Keratinocyte (primary cell): ENCODE measurements at regions not wholly inside any gene's neighbourhood (a gene's known extent, or its start where the extent isn't known, plus 50 kb on each side); places are given as distances from the start of the nearest gene placed in this dataset.

Experiments used
- DNase-seq: peaks from one replicate; pipeline ENCODE4 v3.0.0-alpha.2; 2011; ENCODE audit warnings: low read depth, missing footprints, low spot score
- FAIRE-seq: peaks from 2 replicates; lab custom pipeline; 2011; peaks lifted over from hg19 to GRCh38; lab: Jason Lieb, UNC
- H2AFZ ChIP-seq: 2 replicates; pipeline ENCODE4 v1.6.0; 2012; ENCODE audit warnings: low read length, control low read depth, inconsistent platforms; ENCODE audit not compliant: control insufficient read depth
- H3K27ac ChIP-seq: 2 replicates; pipeline ENCODE4 v1.5.1; 2011; ENCODE audit warnings: low read length; ENCODE audit not compliant: control insufficient read depth, insufficient read depth
- H3K27me3 ChIP-seq: 3 replicates; pipeline ENCODE4 v1.6.0; 2011; ENCODE audit warnings: low read length; ENCODE audit not compliant: control insufficient read depth, insufficient read depth; ENCODE audit errors: extremely low read depth
- H3K36me3 ChIP-seq, 2 experiments: 2 replicates in 1 of 2; 3 replicates in 1 of 2; pipeline ENCODE4 v1.5.1; 2011; ENCODE audit warnings: low read length in 2 of 2, mild to moderate bottlenecking in 1 of 2; ENCODE audit not compliant: control insufficient read depth in 2 of 2, insufficient read depth in 2 of 2; ENCODE audit errors: extremely low read depth in 1 of 2
- H3K4me1 ChIP-seq: 3 replicates; pipeline ENCODE4 v1.5.1; 2011; ENCODE audit warnings: low read length; ENCODE audit not compliant: control insufficient read depth, insufficient read depth; ENCODE audit errors: extremely low read depth
- H3K4me2 ChIP-seq: 3 replicates; pipeline ENCODE4 v1.6.0; 2011; ENCODE audit warnings: low read depth, low read length; ENCODE audit not compliant: control insufficient read depth, insufficient read depth; ENCODE audit errors: extremely low read depth
- H3K4me3 ChIP-seq, 3 experiments: fragments of 200-600 bp in 1 of 3; sonication (generic) in 1 of 3; 2 replicates in 2 of 3; 3 replicates in 1 of 3; pipeline ENCODE4 v1.5.1; 2011 to 2016; ENCODE audit warnings: low read length in 3 of 3, mild to moderate bottlenecking in 3 of 3, control low read depth in 2 of 3, inconsistent platforms in 1 of 3, low read depth in 1 of 3, mixed read lengths in 1 of 3, mixed run types in 1 of 3, moderate library complexity in 1 of 3; ENCODE audit not compliant: control insufficient read depth in 2 of 3, insufficient read depth in 2 of 3; ENCODE audit errors: extremely low read depth in 1 of 3
- H3K79me2 ChIP-seq: 2 replicates; pipeline ENCODE4 v1.6.0; 2012; ENCODE audit warnings: low read length; ENCODE audit not compliant: control insufficient read depth, insufficient read depth
- H3K9ac ChIP-seq: 3 replicates; pipeline ENCODE4 v1.6.0; 2011; ENCODE audit warnings: low read length; ENCODE audit not compliant: control insufficient read depth, insufficient read depth; ENCODE audit errors: extremely low read depth
- H3K9me1 ChIP-seq: 3 replicates; pipeline ENCODE4 v1.6.0; 2011; ENCODE audit warnings: low read length; ENCODE audit not compliant: control insufficient read depth, insufficient read depth; ENCODE audit errors: extremely low read depth
- H3K9me3 ChIP-seq: 2 replicates; pipeline ENCODE4 v1.5.1; 2012; ENCODE audit warnings: low read depth, low read length; ENCODE audit not compliant: control insufficient read depth
- H4K20me1 ChIP-seq: 3 replicates; pipeline ENCODE4 v1.6.0; 2011; ENCODE audit warnings: low read length; ENCODE audit not compliant: control insufficient read depth, insufficient read depth; ENCODE audit errors: extremely low read depth
- EZH2 ChIP-seq: IDR thresholded peaks from one replicate; pipeline ENCODE4 v1.6.1; 2012; ENCODE audit warnings: inconsistent platforms, mild to moderate bottlenecking, low read length, moderate library complexity
- dilution Hi-C: fragments of 300-500 bp; cut with MboI; formaldehyde crosslinking; loops from one replicate; pipeline ENCODE4 v1.7.0; 2020; ENCODE audit warnings: low sequenced_read_pairs; ENCODE audit not compliant: extremely low pct_ligation_motif_present
- TF ChIP-seq, protein P1 (sequence below), 3 experiments: IDR thresholded peaks in 1 of 3; conservative IDR thresholded peaks in 1 of 3; optimal IDR thresholded peaks in 1 of 3; 2 replicates in 2 of 3; 3 replicates in 1 of 3; pipeline versions ENCODE3 to v1.5.1; 2011; ENCODE audit warnings: low read length in 3 of 3, mild to moderate bottlenecking in 3 of 3, moderate library complexity in 2 of 3, control low read depth in 1 of 3, inconsistent platforms in 1 of 3; ENCODE audit not compliant: insufficient read depth in 2 of 3; ENCODE audit errors: extremely low read depth in 1 of 3

DNA sequence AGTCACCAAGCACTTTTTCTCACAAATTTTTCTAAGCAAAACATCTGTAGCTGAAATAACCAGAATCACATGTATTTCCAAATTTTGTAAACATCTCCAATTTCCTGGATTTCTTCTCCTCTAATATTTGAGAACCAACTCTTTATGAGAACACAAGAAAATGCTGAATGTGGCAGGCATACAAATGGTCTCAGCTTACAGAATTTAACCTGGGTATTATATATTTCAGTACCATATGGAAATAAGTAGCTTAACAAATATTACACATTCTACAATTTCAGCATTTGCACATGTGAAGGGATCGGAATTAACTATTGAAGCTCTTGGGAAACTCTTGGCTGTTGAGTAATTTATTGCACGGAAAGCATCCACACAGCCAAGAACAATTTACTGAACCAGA is 92.5 kb downstream of the TBXT start:
- dilution Hi-C loops = no loop called here
- no peak for TF ChIP-seq EZH2
- TF ChIP-seq, protein P1, sequence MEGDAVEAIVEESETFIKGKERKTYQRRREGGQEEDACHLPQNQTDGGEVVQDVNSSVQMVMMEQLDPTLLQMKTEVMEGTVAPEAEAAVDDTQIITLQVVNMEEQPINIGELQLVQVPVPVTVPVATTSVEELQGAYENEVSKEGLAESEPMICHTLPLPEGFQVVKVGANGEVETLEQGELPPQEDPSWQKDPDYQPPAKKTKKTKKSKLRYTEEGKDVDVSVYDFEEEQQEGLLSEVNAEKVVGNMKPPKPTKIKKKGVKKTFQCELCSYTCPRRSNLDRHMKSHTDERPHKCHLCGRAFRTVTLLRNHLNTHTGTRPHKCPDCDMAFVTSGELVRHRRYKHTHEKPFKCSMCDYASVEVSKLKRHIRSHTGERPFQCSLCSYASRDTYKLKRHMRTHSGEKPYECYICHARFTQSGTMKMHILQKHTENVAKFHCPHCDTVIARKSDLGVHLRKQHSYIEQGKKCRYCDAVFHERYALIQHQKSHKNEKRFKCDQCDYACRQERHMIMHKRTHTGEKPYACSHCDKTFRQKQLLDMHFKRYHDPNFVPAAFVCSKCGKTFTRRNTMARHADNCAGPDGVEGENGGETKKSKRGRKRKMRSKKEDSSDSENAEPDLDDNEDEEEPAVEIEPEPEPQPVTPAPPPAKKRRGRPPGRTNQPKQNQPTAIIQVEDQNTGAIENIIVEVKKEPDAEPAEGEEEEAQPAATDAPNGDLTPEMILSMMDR (optimal IDR thresholded peaks at IDR 0.05 in 1 of 3, IDR thresholded peaks at IDR 0.05 in 1 of 3, conservative IDR thresholded peaks at IDR 0.05 in 1 of 3; ENCODE audit: extremely low read depth in 1 of 3, insufficient read depth in 2 of 3, low read length in 3 of 3) = no peak
- DNase-seq = no peak

DNA sequence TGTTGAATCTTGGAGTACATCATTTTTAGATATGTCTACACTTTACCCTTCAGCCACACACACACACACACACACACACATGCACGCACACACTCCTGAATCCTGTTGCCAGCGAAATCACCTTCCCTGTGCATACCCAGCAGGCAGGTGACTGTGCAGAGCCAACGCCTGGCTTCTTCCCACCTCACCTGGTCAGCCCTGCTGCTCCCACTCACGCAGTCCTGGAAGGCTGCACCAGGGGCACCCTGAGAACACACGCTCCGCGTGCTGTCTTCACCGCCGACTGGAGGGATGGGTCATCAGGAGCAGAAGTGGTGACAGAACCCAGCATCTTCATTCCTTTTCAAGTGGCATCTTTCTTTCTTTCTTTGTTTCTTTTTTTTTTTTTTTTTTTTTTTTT is 94.6 kb downstream of the TBXT start:
- Histone ChIP-seq H3K9me1 (no peaks in the 10 kb centered on the region), H3K27me3 (no peaks in the 10 kb centered on the region), H3K27ac (no peak overlapping the region), H3K4me2 (no peak overlapping the region), H3K4me3 (no peak overlapping the region), H3K36me3 (no peaks in the 10 kb centered on the region), H3K9me3 (peaks cover 2% of the 10 kb centered on the region), H3K9ac (no peak overlapping the region), H2AFZ (no peak overlapping the region), H3K79me2 (no peaks in the 10 kb centered on the region), H3K4me1 (no peaks in the 10 kb centered on the region), H4K20me1 (no peaks in the 10 kb centered on the region)
- FAIRE-seq (no peak), DNase-seq (no peak)
- no peak for TF ChIP-seq EZH2
- TF ChIP-seq, protein P1 (optimal IDR thresholded peaks at IDR 0.05 in 1 of 3, IDR thresholded peaks at IDR 0.05 in 1 of 3, conservative IDR thresholded peaks at IDR 0.05 in 1 of 3; ENCODE audit: extremely low read depth in 1 of 3, insufficient read depth in 2 of 3, low read length in 3 of 3) = no peak
- dilution Hi-C loops = no loop called here

More for the DNA sequence above, 92.5 kb downstream of the TBXT start:
- H3K27me3 ChIP-seq = no peaks in the 10 kb centered on the region
- H3K9me3 ChIP-seq = peaks cover 2% of the 10 kb centered on the region
- H2AFZ ChIP-seq = no peak overlapping the region
- no peaks in the 10 kb centered on the region for H3K79me2 ChIP-seq
- H3K27ac ChIP-seq = no peak overlapping the region
- H3K9me1 ChIP-seq = no peaks in the 10 kb centered on the region
- H4K20me1 ChIP-seq = no peaks in the 10 kb centered on the region
- FAIRE-seq = no peak
- H3K4me1 ChIP-seq = no peaks in the 10 kb centered on the region
- H3K36me3 ChIP-seq = no peaks in the 10 kb centered on the region
- H3K9ac ChIP-seq = no peak overlapping the region
- no peak overlapping the region for H3K4me2 ChIP-seq
- no peak overlapping the region for H3K4me3 ChIP-seq
